HL-60 (cell line): ENCODE measurements at regions not wholly inside any gene's neighbourhood (a gene's known extent, or its start where the extent isn't known, plus 50 kb on each side); places are given as distances from the start of the nearest gene placed in this dataset.
"Not testable (repeated sequence)": the region's sequence is repeated elsewhere in the genome, so short reads cannot be mapped to it uniquely, and the experiment has no call there.

ENCODE experiments used
- DNase-seq, 2 experiments: peaks; one replicate each; pipeline ENCODE4 v3.0.0-alpha.2; 2010 to 2020; ENCODE audit warnings: low read depth in 1 of 2, low spot score in 1 of 2
- H3K27ac ChIP-seq: fragments of 250-450 bp; sonication (Bioruptor Pico); replicated peaks from 2 replicates; pipeline ENCODE4 v1.5.1; 2020; ENCODE audit warnings: mild to moderate bottlenecking, moderate library complexity
- H3K27me3 ChIP-seq: fragments of 250-450 bp; sonication (Bioruptor Pico); 2 replicates; pipeline ENCODE4 v1.5.1; 2021; ENCODE audit warnings: mild to moderate bottlenecking, moderate library complexity; ENCODE audit not compliant: insufficient read depth, poor library complexity, severe bottlenecking
- H3K4me3 ChIP-seq: replicated peaks from 2 replicates; pipeline ENCODE4 v1.5.1; 2011; ENCODE audit warnings: mild to moderate bottlenecking, control low read depth, low read length; ENCODE audit not compliant: insufficient read depth
- GABPA ChIP-seq: IDR thresholded peaks from 2 replicates; pipeline ENCODE4 v1.6.1; 2012; ENCODE audit warnings: low read depth
- POLR2AphosphoS5 ChIP-seq: IDR thresholded peaks from 2 replicates; pipeline ENCODE4 v1.6.1; 2012; ENCODE audit warnings: low read depth
- SPI1 ChIP-seq: IDR thresholded peaks from 2 replicates; pipeline ENCODE4 v1.6.1; 2012; ENCODE audit warnings: low read depth, mild to moderate bottlenecking, borderline replicate concordance
- TF ChIP-seq, protein P1 (sequence below): IDR thresholded peaks from 2 replicates; pipeline ENCODE4 v1.6.1; 2012; ENCODE audit warnings: low read depth; ENCODE audit not compliant: insufficient replicate concordance
- TF ChIP-seq, protein P2 (sequence below): IDR thresholded peaks from one replicate; pipeline ENCODE4 v1.5.1; 2011; ENCODE audit warnings: low read length, control low read depth, inconsistent platforms; ENCODE audit not compliant: insufficient read depth

DNA sequence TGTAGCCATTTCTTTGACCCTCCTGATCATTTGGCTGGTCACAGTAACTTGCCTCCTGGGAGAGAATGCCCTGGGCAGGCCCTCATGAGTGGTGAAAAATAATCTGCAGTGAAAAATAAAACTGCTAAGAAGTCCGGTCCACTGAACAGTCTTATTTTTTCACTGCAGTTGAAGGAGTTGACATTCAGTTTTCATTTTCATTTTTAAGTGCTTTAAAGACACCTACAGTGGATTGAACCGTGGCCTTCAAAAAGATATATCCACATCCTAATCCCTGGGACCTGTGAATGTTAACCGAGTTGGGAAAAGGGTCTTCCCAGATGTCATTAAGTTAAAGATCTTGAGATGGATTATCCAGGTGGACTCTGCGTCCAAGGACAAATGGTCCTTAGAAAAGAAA is 153.6 kb upstream of the GRK3 start:
- Histone ChIP-seq H3K27me3 (no peaks in the 10 kb centered on the region), H3K27ac (no peak overlapping the region), H3K4me3 (no peak overlapping the region)
- DNase-seq, result no peak
- TF ChIP-seq, protein P1, sequence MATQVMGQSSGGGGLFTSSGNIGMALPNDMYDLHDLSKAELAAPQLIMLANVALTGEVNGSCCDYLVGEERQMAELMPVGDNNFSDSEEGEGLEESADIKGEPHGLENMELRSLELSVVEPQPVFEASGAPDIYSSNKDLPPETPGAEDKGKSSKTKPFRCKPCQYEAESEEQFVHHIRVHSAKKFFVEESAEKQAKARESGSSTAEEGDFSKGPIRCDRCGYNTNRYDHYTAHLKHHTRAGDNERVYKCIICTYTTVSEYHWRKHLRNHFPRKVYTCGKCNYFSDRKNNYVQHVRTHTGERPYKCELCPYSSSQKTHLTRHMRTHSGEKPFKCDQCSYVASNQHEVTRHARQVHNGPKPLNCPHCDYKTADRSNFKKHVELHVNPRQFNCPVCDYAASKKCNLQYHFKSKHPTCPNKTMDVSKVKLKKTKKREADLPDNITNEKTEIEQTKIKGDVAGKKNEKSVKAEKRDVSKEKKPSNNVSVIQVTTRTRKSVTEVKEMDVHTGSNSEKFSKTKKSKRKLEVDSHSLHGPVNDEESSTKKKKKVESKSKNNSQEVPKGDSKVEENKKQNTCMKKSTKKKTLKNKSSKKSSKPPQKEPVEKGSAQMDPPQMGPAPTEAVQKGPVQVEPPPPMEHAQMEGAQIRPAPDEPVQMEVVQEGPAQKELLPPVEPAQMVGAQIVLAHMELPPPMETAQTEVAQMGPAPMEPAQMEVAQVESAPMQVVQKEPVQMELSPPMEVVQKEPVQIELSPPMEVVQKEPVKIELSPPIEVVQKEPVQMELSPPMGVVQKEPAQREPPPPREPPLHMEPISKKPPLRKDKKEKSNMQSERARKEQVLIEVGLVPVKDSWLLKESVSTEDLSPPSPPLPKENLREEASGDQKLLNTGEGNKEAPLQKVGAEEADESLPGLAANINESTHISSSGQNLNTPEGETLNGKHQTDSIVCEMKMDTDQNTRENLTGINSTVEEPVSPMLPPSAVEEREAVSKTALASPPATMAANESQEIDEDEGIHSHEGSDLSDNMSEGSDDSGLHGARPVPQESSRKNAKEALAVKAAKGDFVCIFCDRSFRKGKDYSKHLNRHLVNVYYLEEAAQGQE, result no peak
- no peak for TF ChIP-seq SPI1
- TF ChIP-seq GABPA, result no peak
- TF ChIP-seq, protein P2, sequence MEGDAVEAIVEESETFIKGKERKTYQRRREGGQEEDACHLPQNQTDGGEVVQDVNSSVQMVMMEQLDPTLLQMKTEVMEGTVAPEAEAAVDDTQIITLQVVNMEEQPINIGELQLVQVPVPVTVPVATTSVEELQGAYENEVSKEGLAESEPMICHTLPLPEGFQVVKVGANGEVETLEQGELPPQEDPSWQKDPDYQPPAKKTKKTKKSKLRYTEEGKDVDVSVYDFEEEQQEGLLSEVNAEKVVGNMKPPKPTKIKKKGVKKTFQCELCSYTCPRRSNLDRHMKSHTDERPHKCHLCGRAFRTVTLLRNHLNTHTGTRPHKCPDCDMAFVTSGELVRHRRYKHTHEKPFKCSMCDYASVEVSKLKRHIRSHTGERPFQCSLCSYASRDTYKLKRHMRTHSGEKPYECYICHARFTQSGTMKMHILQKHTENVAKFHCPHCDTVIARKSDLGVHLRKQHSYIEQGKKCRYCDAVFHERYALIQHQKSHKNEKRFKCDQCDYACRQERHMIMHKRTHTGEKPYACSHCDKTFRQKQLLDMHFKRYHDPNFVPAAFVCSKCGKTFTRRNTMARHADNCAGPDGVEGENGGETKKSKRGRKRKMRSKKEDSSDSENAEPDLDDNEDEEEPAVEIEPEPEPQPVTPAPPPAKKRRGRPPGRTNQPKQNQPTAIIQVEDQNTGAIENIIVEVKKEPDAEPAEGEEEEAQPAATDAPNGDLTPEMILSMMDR, result no peak
- TF ChIP-seq POLR2AphosphoS5, result no peak

DNA sequence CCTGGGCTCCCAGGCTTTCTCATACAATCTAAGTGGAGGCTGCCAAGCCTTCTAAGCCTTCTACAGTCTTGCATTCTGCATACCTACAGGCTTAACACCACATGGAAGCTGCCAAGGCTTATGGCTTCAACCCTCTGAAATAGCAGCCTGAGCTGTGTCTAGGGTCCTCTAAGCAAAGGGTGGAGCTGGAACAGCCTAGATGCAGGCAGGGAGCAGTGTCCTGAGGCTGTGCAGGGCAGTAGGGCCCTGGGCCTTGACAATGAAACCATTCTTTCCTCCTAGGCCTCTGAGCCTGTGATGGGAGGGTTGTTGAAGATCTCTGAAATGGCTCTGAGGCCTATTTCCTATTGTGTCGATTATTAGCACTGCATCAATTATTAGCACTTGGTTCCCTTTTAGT is 150.9 kb upstream of the GRK3 start:
- DNase-seq, result no peak
- no peak overlapping the region for H3K4me3 ChIP-seq
- H3K27me3 ChIP-seq, result no peaks in the 10 kb centered on the region
- TF ChIP-seq SPI1 (no peak), GABPA (no peak), POLR2AphosphoS5 (no peak)
- TF ChIP-seq, protein P1, result no peak
- TF ChIP-seq, protein P2, result no peak
- no peak overlapping the region for H3K27ac ChIP-seq

DNA sequence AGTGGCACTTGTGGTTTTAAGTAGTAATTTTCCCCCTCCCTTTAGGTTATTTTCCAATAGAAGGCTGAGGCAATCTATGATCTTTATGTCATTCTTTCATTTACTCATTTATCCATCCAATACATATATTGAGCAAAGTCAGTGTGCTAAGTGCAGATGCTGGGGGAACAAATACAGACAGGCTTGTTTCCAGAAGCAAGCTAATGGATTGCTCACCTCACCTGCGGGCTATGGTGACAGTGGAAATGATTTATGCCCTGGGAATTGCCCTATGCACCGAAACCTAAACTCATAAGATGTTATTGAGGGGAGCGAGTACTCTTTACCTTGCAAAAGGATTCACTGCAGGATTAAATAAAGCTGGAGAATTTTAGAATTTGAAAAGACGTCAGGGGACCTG is 148.7 kb upstream of the GRK3 start:
- DNase-seq, H3K4me3 ChIP-seq, H3K27me3 ChIP-seq, H3K27ac ChIP-seq: not testable (repeated sequence)

DNA sequence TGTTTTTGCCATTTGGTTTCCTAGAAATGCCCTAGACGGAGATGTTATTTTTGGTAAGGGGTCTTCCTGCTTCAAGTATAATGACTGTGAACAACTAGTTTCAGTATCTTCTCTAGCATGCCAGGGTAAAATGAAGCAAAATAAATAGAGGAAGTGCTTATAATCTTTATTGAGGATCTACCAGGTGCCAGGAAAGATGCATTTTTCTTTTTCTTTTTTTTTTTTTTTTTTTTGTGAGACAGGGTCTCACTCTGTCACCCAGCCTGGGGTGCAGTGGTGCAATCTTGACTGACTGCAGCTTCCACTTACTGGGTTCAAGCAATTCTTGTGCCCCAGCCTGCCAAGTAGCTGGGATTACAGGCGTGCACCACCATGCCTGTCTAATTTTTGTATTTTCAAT is 146.6 kb upstream of the GRK3 start:
- TF ChIP-seq SPI1, result peak; percentile 95
- H3K27me3 ChIP-seq, H3K4me3 ChIP-seq, DNase-seq: not testable (repeated sequence)
- H3K27ac ChIP-seq, result peak overlapping the region; percentile 90

DNA sequence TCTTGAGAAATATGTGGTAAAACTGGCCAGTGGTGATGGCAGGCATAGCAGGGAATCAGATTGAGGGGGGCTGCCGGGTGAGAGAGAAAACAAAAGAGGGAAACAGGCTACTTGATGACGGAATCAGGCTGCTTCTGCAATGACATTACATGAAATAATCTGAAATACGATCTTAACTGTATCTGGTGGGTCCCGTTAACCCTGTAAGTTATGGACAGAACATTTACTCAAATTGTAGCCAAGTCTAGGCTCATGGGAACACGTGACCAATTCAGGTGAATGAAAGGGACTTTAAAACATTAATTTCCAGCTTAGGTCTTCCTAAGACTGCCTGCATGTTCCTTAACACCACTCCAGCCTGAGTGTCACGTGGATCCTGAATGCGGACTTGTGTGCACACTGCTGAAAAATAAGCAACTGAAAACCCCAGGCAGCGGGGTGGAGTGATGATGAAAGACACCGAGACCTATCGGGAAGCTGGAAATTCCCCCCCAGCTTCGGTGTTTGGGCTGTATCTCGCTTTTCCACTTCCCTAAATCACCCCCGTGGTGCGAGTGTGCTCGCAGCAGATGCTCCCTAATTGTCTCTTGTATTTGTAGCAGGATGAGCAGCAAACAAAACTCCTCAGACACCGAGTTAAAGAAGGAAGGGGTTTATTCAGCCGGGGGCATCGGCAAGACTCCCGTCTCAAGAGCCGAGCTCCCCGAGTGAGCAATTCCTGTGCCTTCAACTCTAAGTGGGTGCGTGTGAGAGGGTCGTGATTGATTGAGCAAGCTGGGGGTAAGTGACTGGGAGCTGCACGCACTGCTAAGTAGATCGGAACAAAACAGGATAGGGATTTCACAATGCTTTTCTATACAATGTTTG is 145.0 kb upstream of the GRK3 start:
- H3K27me3 ChIP-seq, result no peaks in the 10 kb centered on the region
- H3K4me3 ChIP-seq, result peak overlapping the region; percentile 73
- peak; percentile 98 for DNase-seq
- TF ChIP-seq POLR2AphosphoS5 (peak; percentile 74), SPI1 (peak; percentile 98), GABPA (no peak)
- TF ChIP-seq, protein P2, result no peak
- TF ChIP-seq, protein P1, result peak; percentile 55
- H3K27ac ChIP-seq, result peak overlapping the region; percentile 90
